H1 (cell line): ENCODE measurements at regions not wholly inside any gene's neighbourhood (a gene's known extent, or its start where the extent isn't known, plus 50 kb on each side); places are given as distances from the start of the nearest gene placed in this dataset.
A peak's percentile ranks its signal among the peaks of the same experiment; 100 is the strongest.

Source experiments
- CTCF ChIA-PET: fragments of 300-600 bp; sonication (Branson Sonifier 250); formaldehyde crosslinking; loops from one replicate; lab custom pipeline; 2021; ENCODE audit not compliant: partially characterized antibody; lab: Charles Lee
- POLR2A ChIA-PET: fragments of 300-600 bp; sonication (Branson Sonifier 250); formaldehyde crosslinking; loops from one replicate; lab custom pipeline; 2021; ENCODE audit warnings: inconsistent platforms; ENCODE audit not compliant: partially characterized antibody; lab: Charles Lee
- DNase-seq, 2 experiments: peaks; one replicate each; pipeline versions ENCODE4 v3.0.0 to v3.0.0-alpha.2; 2010 to 2022; ENCODE audit warnings: low spot score in 2 of 2, low read depth in 1 of 2, mixed read lengths in 1 of 2
- FAIRE-seq: peaks from 2 replicates; lab custom pipeline; 2011; peaks lifted over from hg19 to GRCh38; lab: Jason Lieb, UNC
- H2AFZ ChIP-seq: 2 replicates; pipeline ENCODE4 v1.8.1; 2012; ENCODE audit warnings: low read length, inconsistent platforms
- H2AK5ac ChIP-seq: 2 replicates; pipeline ENCODE4 v1.6.1; 2013; ENCODE audit warnings: low read depth, low read length
- H2BK120ac ChIP-seq: replicated peaks from 2 replicates; pipeline ENCODE3; 2013; ENCODE audit warnings: low read depth, low read length, inconsistent platforms
- H2BK12ac ChIP-seq: 2 replicates; pipeline ENCODE4 v1.6.1; 2013; ENCODE audit warnings: low read depth, low read length
- H2BK15ac ChIP-seq: 2 replicates; pipeline ENCODE4 v1.6.1; 2013; ENCODE audit warnings: low read length
- H2BK20ac ChIP-seq: 2 replicates; pipeline ENCODE4 v1.6.1; 2013; ENCODE audit warnings: low read length
- H2BK5ac ChIP-seq: 2 replicates; pipeline ENCODE4 v1.6.1; 2013; ENCODE audit warnings: low read depth, low read length
- H3K14ac ChIP-seq: 2 replicates; pipeline ENCODE4 v1.6.1; 2013; ENCODE audit warnings: inconsistent platforms; ENCODE audit not compliant: insufficient read length
- H3K18ac ChIP-seq: 2 replicates; pipeline ENCODE4 v1.6.1; 2013; ENCODE audit warnings: low read length; ENCODE audit errors: extremely low read depth
- H3K23ac ChIP-seq: 2 replicates; pipeline ENCODE4 v1.6.1; 2013; ENCODE audit warnings: inconsistent platforms; ENCODE audit not compliant: insufficient read length
- H3K23me2 ChIP-seq: 2 replicates; pipeline ENCODE4 v1.6.1; 2013; ENCODE audit warnings: low read depth, low read length
- H3K27ac ChIP-seq: 2 replicates; pipeline ENCODE4 v1.6.1; 2011; ENCODE audit warnings: low read depth, low read length, inconsistent platforms
- H3K27me3 ChIP-seq, 4 experiments: replicated peaks in 1 of 4; 1 replicate in 1 of 4; 2 replicates in 3 of 4; pipeline versions ENCODE4 v1.6.1 to v1.8.1; 2011 to 2013; ENCODE audit warnings: low read length in 3 of 4, mild to moderate bottlenecking in 3 of 4, inconsistent platforms in 2 of 4, mixed read lengths in 2 of 4, moderate library complexity in 1 of 4; ENCODE audit not compliant: control insufficient read depth in 3 of 4, insufficient read depth in 3 of 4; ENCODE audit errors: extremely low read depth in 1 of 4
- H3K36me3 ChIP-seq, 4 experiments: 2 replicates each; pipeline versions ENCODE4 v1.6.1 to v1.8.1; 2011 to 2013; ENCODE audit warnings: mild to moderate bottlenecking in 4 of 4, low read length in 3 of 4, moderate library complexity in 2 of 4, control low read depth in 1 of 4, inconsistent platforms in 1 of 4; ENCODE audit not compliant: insufficient read depth in 4 of 4, control insufficient read depth in 2 of 4
- H3K4ac ChIP-seq: replicated peaks from 2 replicates; pipeline ENCODE3; 2013; ENCODE audit warnings: low read length, low read depth, mixed read lengths, inconsistent platforms; ENCODE audit not compliant: insufficient read length
- H3K4me1 ChIP-seq, 4 experiments: replicated peaks in 1 of 4; 1 replicate in 1 of 4; 2 replicates in 3 of 4; pipeline versions ENCODE4 v1.6.1 to v1.8.1; 2011 to 2013; ENCODE audit warnings: low read length in 3 of 4, inconsistent platforms in 2 of 4, mixed read lengths in 1 of 4; ENCODE audit not compliant: insufficient read depth in 4 of 4, control insufficient read depth in 3 of 4
- H3K4me2 ChIP-seq, 2 experiments: 2 replicates each; pipeline versions ENCODE4 v1.6.1 to v1.8.1; 2011 to 2013; ENCODE audit warnings: low read depth in 2 of 2, low read length in 2 of 2, control low read depth in 1 of 2, inconsistent platforms in 1 of 2, mild to moderate bottlenecking in 1 of 2; ENCODE audit not compliant: insufficient read depth in 1 of 2
- H3K4me3 ChIP-seq, 4 experiments: fragments of 200-600, 300-600 bp in 1 of 4; sonication (generic), shearing (Covaris generic), sonication (Bioruptor Twin) in 1 of 4; 2 replicates each; pipeline versions ENCODE4 v1.5.1 to v1.8.1; 2011 to 2016; ENCODE audit warnings: low read length in 4 of 4, low read depth in 3 of 4, control low read depth in 2 of 4, inconsistent platforms in 2 of 4, mild to moderate bottlenecking in 2 of 4, mixed read lengths in 1 of 4, moderate library complexity in 1 of 4; ENCODE audit not compliant: insufficient read depth in 2 of 4; ENCODE audit errors: extremely low read depth in 1 of 4
- H3K56ac ChIP-seq: replicated peaks from 2 replicates; pipeline ENCODE3; 2013; ENCODE audit warnings: low read depth, mild to moderate bottlenecking, mixed read lengths, low read length, inconsistent platforms; ENCODE audit not compliant: insufficient read length
- H3K79me1 ChIP-seq: 2 replicates; pipeline ENCODE4 v1.6.1; 2013; ENCODE audit warnings: low read depth, low read length, control low read depth
- H3K79me2 ChIP-seq, 2 experiments: 2 replicates each; pipeline versions ENCODE4 v1.6.1 to v1.8.1; 2012 to 2013; ENCODE audit warnings: low read length in 2 of 2, mild to moderate bottlenecking in 2 of 2, inconsistent platforms in 1 of 2; ENCODE audit not compliant: insufficient read depth in 2 of 2, control insufficient read depth in 1 of 2
- H3K9ac ChIP-seq, 4 experiments: replicated peaks in 1 of 4; 1 replicate in 1 of 4; 2 replicates in 3 of 4; pipeline versions ENCODE4 v1.6.1 to v1.8.1; 2011 to 2013; ENCODE audit warnings: low read depth in 3 of 4, low read length in 3 of 4, control low read depth in 2 of 4, mild to moderate bottlenecking in 2 of 4, moderate library complexity in 2 of 4, inconsistent platforms in 1 of 4; ENCODE audit errors: extremely low read depth in 1 of 4
- H3K9me3 ChIP-seq, 2 experiments: 2 replicates each; pipeline versions ENCODE4 v1.6.1 to v1.8.1; 2012 to 2013; ENCODE audit warnings: mild to moderate bottlenecking in 2 of 2, moderate library complexity in 2 of 2, control low read depth in 1 of 2, inconsistent platforms in 1 of 2, low read depth in 1 of 2, low read length in 1 of 2, mixed read lengths in 1 of 2; ENCODE audit not compliant: insufficient read depth in 2 of 2
- H4K20me1 ChIP-seq, 2 experiments: replicated peaks in 1 of 2; 2 replicates each; pipeline versions ENCODE3 to v1.8.1; 2011 to 2013; ENCODE audit warnings: inconsistent platforms in 2 of 2, low read length in 2 of 2, mild to moderate bottlenecking in 1 of 2; ENCODE audit not compliant: insufficient read depth in 2 of 2, control insufficient read depth in 1 of 2
- H4K5ac ChIP-seq: 2 replicates; pipeline ENCODE4 v1.6.1; 2013; ENCODE audit warnings: low read length, low read depth, mixed read lengths, inconsistent platforms; ENCODE audit not compliant: insufficient read length
- H4K8ac ChIP-seq: 2 replicates; pipeline ENCODE4 v1.8.0; 2013; ENCODE audit warnings: mild to moderate bottlenecking, moderate library complexity, low read length, inconsistent platforms; ENCODE audit not compliant: insufficient read depth; ENCODE audit errors: extremely low read depth
- H4K91ac ChIP-seq: replicated peaks from 2 replicates; pipeline ENCODE3; 2013; ENCODE audit warnings: low read length, mixed read lengths, inconsistent platforms; ENCODE audit not compliant: insufficient read length
- CEBPB ChIP-seq: IDR thresholded peaks from 2 replicates; pipeline ENCODE4 v1.6.1; 2012; ENCODE audit warnings: low read depth, low read length
- SP1 ChIP-seq: IDR thresholded peaks from 2 replicates; pipeline ENCODE4 v1.6.1; 2011; ENCODE audit warnings: low read depth, low read length
- WGBS, 2 experiments: shearing (Covaris generic) in 1 of 2; methylation state at CpG; one replicate each; pipeline versions ENCODE4 v1.1.6 to v1.1.7; 2013 to 2015; ENCODE audit warnings: low lambda C conversion rate in 2 of 2, mixed read lengths in 2 of 2, inconsistent platforms in 1 of 2, low coverage in 1 of 2, missing lambda C conversion rate in 1 of 2; ENCODE audit not compliant: insufficient replicate concordance in 2 of 2, insufficient coverage in 1 of 2, insufficient read length in 1 of 2; ENCODE audit errors: extremely low coverage in 1 of 2, missing lambda C conversion rate in 1 of 2; 5-methylcytosine and 5-hydroxymethylcytosine counted together

DNA sequence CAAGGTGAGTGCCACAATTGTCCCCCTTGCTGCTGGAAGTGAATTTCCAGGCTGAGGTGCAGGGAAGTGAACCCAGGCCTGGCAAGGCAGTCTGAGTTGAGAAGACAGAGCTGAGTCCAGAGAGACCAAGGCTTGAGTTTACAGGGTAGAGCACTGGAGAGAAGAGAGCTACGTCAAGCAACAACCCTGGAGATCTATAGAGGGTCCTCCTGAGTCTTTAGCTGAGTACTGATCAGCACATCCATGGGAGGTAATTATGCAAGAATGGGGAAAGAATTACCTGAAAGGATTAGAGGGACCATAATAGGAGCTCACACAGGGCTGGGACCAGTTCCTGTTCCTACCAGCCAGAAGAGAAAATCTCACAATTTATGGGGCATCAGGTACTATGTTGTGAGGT lies 190.7 kb downstream of the NEDD1 start:
- peak overlapping the region; percentile 68; the same call in 1 of the 2 replicates for H4K8ac ChIP-seq
- H4K20me1 ChIP-seq, result no peaks in the 10 kb centered on the region
- H3K36me3 ChIP-seq, result no peaks in the 10 kb centered on the region; a peak in 1 of 8 replicates
- H4K5ac ChIP-seq, result peak overlapping the region; percentile 56
- H2AFZ ChIP-seq, result peak overlapping the region; percentile 36; the same call in 1 of the 2 replicates
- peak overlapping the region; percentile 77 for H3K4ac ChIP-seq
- no peak overlapping the region for H3K56ac ChIP-seq
- H3K4me2 ChIP-seq, result no peak overlapping the region; a peak in 1 of 4 replicates
- H4K91ac ChIP-seq, result no peak overlapping the region
- H3K27ac ChIP-seq, result no peak overlapping the region
- H3K23ac ChIP-seq, result no peak overlapping the region
- H3K79me2 ChIP-seq, result no peaks in the 10 kb centered on the region
- ChIA-PET POLR2A (no interaction called here), CTCF (interaction anchor here (0.7 to 1.0 kb wide), 3 partner anchors 111 to 236 kb away, joined by 3 read pairs; no protein-coding TSS in a partner anchor)
- H2BK120ac ChIP-seq, result peak overlapping the region; percentile 77
- H3K18ac ChIP-seq, result no peak overlapping the region; the same call in 1 of the 2 replicates
- peak overlapping the region; percentile 41; the same call in 1 of the 2 replicates for H2BK20ac ChIP-seq
- H2BK12ac ChIP-seq, result 0 out of 2 replicates have a peak overlapping the region, but pooled peaks have one; percentile 55
- no peaks in the 10 kb centered on the region for H3K27me3 ChIP-seq
- no peak overlapping the region for H3K4me3 ChIP-seq
- FAIRE-seq (no peak), DNase-seq (no peak)
- H3K9me3 ChIP-seq, result peaks cover 2 to 5% of the 10 kb centered on the region in 2 experiments; a peak in 1 of 4 replicates
- no peak overlapping the region for H2AK5ac ChIP-seq
- no peaks in the 10 kb centered on the region for H3K79me1 ChIP-seq
- no peak overlapping the region for H3K9ac ChIP-seq
- no peaks in the 10 kb centered on the region for H3K23me2 ChIP-seq
- no peak for TF ChIP-seq SP1
- TF ChIP-seq CEBPB, result peak; percentile 46; the same call in 1 of the 2 replicates
- peaks cover 0 to 7% (median 3%) of the 10 kb centered on the region in 4 experiments; a peak in 3 of 7 replicates for H3K4me1 ChIP-seq
- no peak overlapping the region for H3K14ac ChIP-seq
- H2BK5ac ChIP-seq, result no peak overlapping the region
- H2BK15ac ChIP-seq, result peak overlapping the region; percentile 76
- WGBS, 2 experiments, result 57% methylated on average over 1 of the region's 1 CpG; no CpG with 5 or more reads in 1 of the 2 experiments
